ENCODE measurements at regions not wholly inside any gene's neighbourhood (a gene's known extent, or its start where the extent isn't known, plus 50 kb on each side); places are given as distances from the start of the nearest gene placed in this dataset.

DNA sequence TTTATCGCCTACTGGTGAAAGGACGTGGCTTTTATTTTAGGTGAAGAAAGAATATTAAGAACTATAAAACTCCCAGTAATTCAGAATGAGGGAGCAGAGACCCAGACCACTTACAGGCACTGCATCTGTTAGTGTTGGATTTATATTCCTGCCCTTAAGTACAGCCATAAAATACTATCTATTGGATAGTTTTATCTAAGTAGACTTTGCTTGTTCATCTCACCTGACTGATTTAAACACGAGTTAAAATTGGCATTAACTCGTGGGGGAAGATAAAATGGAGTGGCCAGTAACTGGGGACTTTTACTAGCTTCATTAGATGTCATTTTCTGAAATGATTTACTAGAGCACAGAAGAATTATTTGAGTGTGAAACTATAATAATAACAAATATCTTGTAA is 1377.5 kb upstream of the TMEM132C start:
- TF ChIP-seq POLR2A (IDR thresholded peaks at IDR 0.05; ENCODE audit: low read depth, low read length) = no peak
- DNase-seq (ENCODE audit: insufficient read length, low spot score) (no peak), FAIRE-seq (no peak)

- TF ChIP-seq POLR2A (IDR thresholded peaks at IDR 0.05; ENCODE audit: low read depth, low read length) = no peak
- FAIRE-seq (no peak), DNase-seq (ENCODE audit: insufficient read length, low spot score) (no peak)
These were observed 1376.9 kb upstream of the TMEM132C start for GRCh38 chr12:126890097-126890496.

GRCh38 chr12:126891789-126892188 is 1375.2 kb upstream of the TMEM132C start:
- DNase-seq (ENCODE audit: insufficient read length, low spot score) = no peak
- no peak for FAIRE-seq
- no peak for TF ChIP-seq POLR2A (IDR thresholded peaks at IDR 0.05; ENCODE audit: low read depth, low read length)

DNA sequence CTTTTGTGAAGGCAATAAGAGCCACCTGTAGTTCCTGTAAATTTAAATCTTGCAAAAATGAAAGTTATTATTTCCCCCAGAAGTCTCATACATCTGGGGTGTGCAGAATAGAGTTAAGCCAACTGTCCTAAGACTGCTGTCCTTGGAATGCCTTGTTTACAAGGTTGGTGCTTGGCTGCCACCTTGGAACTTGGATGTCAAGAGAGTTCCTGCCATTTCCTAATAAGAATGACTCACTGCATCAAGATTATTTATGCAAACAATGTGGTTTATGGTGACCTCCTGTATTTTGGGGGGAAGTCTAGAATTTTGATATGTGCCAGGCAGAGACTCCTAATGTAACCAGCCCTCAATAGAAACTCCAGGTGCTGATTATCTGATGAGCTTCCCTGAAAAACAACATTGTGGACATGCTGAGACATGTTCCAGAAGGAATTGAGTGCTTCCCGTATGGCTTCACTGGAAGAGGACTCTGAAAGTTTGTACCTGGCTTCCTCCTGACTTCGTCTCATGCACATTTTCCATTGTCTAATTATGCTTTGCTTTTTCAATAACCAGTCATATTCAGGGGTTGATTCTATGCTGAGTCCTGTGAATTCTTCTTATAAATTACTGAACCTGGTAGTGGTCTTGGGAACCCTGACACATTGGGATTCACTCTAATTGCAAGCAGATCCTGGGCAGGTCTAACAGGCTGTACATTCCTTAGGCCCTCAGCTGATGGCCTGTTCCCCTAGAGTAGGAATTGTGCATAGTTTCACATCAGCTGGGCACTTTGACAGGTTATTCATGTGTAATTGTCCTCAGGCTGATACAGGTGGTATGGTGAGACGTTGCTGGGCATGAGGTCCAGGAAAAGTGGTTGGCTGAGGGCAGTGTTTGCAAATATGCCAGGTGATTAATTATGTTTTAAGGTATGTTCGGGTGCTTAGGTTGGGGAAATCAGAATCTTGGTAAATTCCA is 1370.7 kb upstream of the TMEM132C start:
- no peak for TF ChIP-seq POLR2A (IDR thresholded peaks at IDR 0.05; ENCODE audit: low read depth, low read length)
- FAIRE-seq = no peak
- DNase-seq (ENCODE audit: insufficient read length, low spot score) = no peak

- no peak for TF ChIP-seq POLR2A (IDR thresholded peaks at IDR 0.05; ENCODE audit: low read depth, low read length)
- DNase-seq (ENCODE audit: insufficient read length, low spot score) = no peak
- no peak for FAIRE-seq
These were observed 1369.9 kb upstream of the TMEM132C start for GRCh38 chr12:126897102-126897501.

DNA sequence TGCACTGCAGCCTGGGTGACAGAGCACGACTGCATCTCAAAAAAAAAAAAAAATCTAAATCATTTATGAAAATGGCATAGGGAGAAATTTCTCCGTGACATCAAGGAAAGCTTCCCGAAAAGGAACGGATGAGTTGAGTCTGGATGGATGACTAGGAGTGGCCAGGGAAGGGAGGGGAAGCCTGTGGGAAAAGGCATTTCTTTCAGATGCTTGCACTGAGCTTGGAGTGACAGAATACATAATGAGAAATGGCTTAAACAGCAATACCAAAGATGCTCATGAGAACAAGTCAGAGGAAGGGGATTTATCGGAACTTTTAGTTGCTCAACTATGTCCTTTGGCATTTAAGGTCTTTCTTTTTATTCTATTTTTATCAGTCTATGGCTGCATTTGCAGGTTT is 1369.2 kb upstream of the TMEM132C start:
- TF ChIP-seq POLR2A (IDR thresholded peaks at IDR 0.05; ENCODE audit: low read depth, low read length) = no peak
- FAIRE-seq (no peak), DNase-seq (ENCODE audit: insufficient read length, low spot score) (no peak)

GRCh38 chr12:126898562-126898961 is 1368.4 kb upstream of the TMEM132C start:
- no peak for FAIRE-seq
- DNase-seq (ENCODE audit: insufficient read length, low spot score) = no peak
- TF ChIP-seq POLR2A (IDR thresholded peaks at IDR 0.05; ENCODE audit: low read depth, low read length) = no peak

- no peak for FAIRE-seq
- TF ChIP-seq POLR2A (IDR thresholded peaks at IDR 0.05; ENCODE audit: low read depth, low read length) = no peak
- DNase-seq (ENCODE audit: insufficient read length, low spot score) = no peak
These were observed 1366.8 kb upstream of the TMEM132C start for GRCh38 chr12:126899926-126900792.

- no peak for DNase-seq (ENCODE audit: insufficient read length, low spot score)
- no peak for TF ChIP-seq POLR2A (IDR thresholded peaks at IDR 0.05; ENCODE audit: low read depth, low read length)
- no peak for FAIRE-seq
These were observed 1363.7 kb upstream of the TMEM132C start for GRCh38 chr12:126903027-126903876.

GRCh38 chr12:126905752-126906151 is 1361.2 kb upstream of the TMEM132C start:
- FAIRE-seq (no peak), DNase-seq (ENCODE audit: insufficient read length, low spot score) (no peak)
- TF ChIP-seq POLR2A (IDR thresholded peaks at IDR 0.05; ENCODE audit: low read depth, low read length) = no peak

GRCh38 chr12:126907900-126908764 is 1358.8 kb upstream of the TMEM132C start:
- DNase-seq (ENCODE audit: insufficient read length, low spot score) (no peak), FAIRE-seq (no peak)
- TF ChIP-seq POLR2A (IDR thresholded peaks at IDR 0.05; ENCODE audit: low read depth, low read length) = no peak

DNA sequence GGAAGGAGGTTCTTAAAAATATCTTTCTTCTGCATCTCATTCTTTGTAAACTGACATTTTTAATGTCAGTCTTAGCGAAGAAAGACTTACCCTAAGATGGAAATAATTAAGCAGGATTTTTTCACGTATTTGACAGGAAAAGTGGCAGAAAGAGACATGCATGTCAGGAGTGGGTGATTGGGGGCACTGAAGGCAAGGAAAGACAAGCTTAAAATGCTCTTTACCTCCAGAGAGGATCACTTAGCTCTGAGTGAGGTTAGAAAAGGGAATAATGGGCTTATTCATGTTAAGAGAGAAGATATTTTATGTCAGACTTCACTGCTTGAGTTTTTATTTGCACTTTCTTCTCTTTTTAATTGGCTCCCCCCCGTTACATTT is 1358.2 kb upstream of the TMEM132C start:
- FAIRE-seq = no peak
- no peak for TF ChIP-seq POLR2A (IDR thresholded peaks at IDR 0.05; ENCODE audit: low read depth, low read length)
- no peak for DNase-seq (ENCODE audit: insufficient read length, low spot score)

DNA sequence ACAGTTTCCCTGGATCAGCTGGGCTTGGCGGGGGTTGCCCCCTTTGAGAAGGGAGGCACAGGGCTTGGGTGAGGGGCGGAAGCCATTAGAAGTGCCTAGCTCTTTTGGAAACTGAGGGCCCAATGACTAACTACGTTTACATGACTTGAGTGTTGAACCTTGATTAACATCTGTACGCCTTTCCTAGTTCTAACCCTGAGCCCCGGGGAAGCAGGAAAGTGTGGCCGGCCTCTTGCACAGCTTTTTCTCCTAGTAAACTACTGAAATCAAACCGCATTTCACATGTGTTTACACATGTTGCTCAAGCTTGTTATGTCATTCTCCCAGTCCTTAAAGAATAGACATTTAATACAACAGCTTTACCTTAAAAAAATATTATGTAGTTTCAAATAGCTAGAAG is 1356.4 kb upstream of the TMEM132C start:
- no peak for TF ChIP-seq POLR2A (IDR thresholded peaks at IDR 0.05; ENCODE audit: low read depth, low read length)
- no peak for FAIRE-seq

More for the DNA sequence above, 1356.4 kb upstream of the TMEM132C start:
- DNase-seq (ENCODE audit: insufficient read length, low spot score) = no peak

All from H54 (cell line).